Stomach (tissue), 4 donors: ENCODE measurements at regions not wholly inside any gene's neighbourhood (a gene's known extent, or its start where the extent isn't known, plus 50 kb on each side); places are given as distances from the start of the nearest gene placed in this dataset.

ENCODE experiments used
- EP300 ChIP-seq: sonication (generic); formaldehyde crosslinking; IDR thresholded peaks from one replicate; pipeline ENCODE4 v1.6.1; 2017; ENCODE audit warnings: antibody characterized with exemption
- POLR2A ChIP-seq, 4 donors: fragments of 450-650 bp; IDR thresholded peaks; one replicate each; pipeline ENCODE4 v1.6.1; 2016; ENCODE audit warnings: antibody characterized with exemption in 4 of 4, control low read depth in 2 of 4, mild to moderate bottlenecking in 1 of 4, moderate library complexity in 1 of 4
- POLR2AphosphoS5 ChIP-seq, 3 donors: sonication (generic); formaldehyde crosslinking; IDR thresholded peaks; one replicate each; pipeline ENCODE4 v1.6.1; 2016; ENCODE audit warnings: antibody characterized with exemption in 3 of 3
- TF ChIP-seq, protein P1 (sequence below), 7 experiments: fragments of 450-650 bp in 4 of 7; fragments of 200-600 bp in 3 of 7; sonication (generic) in 3 of 7; IDR thresholded peaks; one replicate each; pipeline ENCODE4 v1.5.1; 2016 to 2019; ENCODE audit warnings: antibody characterized with exemption in 7 of 7, control low read depth in 2 of 7, mild to moderate bottlenecking in 1 of 7

DNA sequence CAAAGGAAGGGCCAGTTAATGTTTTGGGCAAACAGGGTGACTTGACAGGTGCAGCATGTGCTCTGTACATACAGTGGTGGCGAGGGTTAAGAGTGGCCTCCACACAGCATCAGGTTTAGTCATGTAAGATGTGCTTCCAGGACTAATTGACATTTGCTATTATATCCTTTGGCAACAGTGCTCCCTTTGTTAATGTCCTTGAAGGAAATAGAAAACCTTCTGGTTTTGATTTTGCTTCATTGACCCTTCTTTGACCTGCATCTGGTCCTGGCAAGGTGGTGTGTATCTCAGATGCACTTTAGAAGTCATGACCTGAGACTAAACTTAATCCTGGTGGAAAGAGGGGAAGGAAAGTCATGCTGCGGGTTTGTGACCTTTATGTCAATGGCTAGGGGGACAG, 440.0 kb downstream of the ENC1 start:
- TF ChIP-seq, protein P1, sequence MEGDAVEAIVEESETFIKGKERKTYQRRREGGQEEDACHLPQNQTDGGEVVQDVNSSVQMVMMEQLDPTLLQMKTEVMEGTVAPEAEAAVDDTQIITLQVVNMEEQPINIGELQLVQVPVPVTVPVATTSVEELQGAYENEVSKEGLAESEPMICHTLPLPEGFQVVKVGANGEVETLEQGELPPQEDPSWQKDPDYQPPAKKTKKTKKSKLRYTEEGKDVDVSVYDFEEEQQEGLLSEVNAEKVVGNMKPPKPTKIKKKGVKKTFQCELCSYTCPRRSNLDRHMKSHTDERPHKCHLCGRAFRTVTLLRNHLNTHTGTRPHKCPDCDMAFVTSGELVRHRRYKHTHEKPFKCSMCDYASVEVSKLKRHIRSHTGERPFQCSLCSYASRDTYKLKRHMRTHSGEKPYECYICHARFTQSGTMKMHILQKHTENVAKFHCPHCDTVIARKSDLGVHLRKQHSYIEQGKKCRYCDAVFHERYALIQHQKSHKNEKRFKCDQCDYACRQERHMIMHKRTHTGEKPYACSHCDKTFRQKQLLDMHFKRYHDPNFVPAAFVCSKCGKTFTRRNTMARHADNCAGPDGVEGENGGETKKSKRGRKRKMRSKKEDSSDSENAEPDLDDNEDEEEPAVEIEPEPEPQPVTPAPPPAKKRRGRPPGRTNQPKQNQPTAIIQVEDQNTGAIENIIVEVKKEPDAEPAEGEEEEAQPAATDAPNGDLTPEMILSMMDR (IDR thresholded peaks at IDR 0.05) = no peak
- no peak for TF ChIP-seq EP300
- no peak for TF ChIP-seq POLR2A (IDR thresholded peaks at IDR 0.05)
- TF ChIP-seq POLR2AphosphoS5 (IDR thresholded peaks at IDR 0.05) = no peak
